ENCODE measurements at regions not wholly inside any gene's neighbourhood (a gene's known extent, or its start where the extent isn't known, plus 50 kb on each side); places are given as distances from the start of the nearest gene placed in this dataset.
"Not testable (repeated sequence)": the region's sequence is repeated elsewhere in the genome, so short reads cannot be mapped to it uniquely, and the experiment has no call there.

DNA sequence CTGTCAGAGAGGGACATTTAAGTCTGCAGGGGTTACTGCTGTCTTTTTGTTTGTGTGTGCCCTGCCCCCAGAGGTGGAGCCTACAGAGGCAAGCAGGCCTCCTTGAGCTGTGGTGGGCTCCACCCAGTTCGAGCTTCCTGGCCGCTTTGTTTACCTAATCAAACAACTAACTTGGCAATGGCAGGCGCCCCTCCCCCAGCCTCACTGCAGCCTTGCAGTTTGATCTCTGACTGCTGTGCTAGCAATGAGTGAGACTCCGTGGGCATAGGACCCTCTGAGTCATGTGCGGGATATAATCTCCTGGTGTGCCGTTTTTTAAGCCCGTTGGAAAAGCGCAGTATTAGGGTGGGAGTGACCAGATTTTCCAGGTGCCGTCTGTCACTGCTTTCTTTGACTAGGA, 216.8 kb upstream of the CDKN2B start:
- DNase-seq, result not testable (repeated sequence)

DNA sequence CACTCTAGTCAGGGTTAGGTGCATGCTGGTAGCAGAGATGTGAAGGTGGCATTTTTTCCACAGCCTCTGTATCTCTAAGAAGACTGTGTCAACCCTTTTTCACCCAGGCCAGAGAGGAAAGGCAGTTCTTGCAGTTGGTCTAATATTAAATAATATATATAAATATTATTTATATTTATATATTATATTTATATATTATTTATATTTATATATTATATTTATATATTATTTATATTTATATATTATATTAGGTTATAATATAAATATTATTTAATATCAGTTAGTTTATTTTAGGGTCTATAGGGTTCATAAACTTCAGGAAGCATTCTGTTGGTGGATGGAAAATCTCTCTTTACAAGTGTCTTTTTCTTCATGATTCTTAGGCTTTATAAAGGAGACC, 218.6 kb upstream of the DMRTA1 start:
- no peak for DNase-seq

DNA sequence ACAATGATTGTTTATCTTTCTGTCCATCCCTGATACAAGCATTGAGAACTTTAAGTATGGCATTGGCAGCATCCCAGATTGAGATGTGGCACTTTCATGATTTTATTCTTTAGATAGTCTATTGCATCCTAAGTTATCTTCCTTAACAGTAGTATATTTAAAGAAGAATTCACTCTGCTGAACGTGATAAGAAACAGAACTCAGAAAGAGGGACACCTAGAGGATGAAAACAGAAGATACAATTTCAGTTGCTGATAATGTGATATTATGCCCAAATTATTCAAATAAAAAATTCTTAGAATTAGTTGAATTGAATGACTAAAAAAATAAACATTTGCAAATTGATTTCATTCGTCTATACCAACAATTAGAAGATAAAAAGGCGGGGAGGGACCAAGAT, 218.1 kb upstream of the DMRTA1 start:
- DNase-seq, result no peak

DNA sequence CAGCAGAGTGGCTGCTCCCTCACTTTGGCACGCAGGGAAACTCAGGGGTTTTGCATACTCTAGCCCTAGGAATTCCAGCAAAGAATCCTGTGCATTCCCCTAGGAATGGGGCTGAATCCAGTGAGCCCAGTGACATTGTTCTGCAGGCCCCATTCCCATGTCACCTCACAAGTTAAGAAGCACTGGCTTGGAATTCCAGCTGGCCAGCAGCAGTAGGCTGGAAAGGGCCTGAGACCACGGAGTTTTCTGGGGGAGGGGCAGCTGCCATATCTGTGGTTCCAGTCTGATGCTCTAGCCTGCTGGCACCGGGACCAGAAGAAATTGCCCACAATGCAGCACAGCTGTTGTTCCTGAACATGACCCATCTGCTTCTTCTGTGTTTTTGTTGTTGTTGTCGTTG, 217.6 kb upstream of the DMRTA1 start:
- no peak for DNase-seq

DNA sequence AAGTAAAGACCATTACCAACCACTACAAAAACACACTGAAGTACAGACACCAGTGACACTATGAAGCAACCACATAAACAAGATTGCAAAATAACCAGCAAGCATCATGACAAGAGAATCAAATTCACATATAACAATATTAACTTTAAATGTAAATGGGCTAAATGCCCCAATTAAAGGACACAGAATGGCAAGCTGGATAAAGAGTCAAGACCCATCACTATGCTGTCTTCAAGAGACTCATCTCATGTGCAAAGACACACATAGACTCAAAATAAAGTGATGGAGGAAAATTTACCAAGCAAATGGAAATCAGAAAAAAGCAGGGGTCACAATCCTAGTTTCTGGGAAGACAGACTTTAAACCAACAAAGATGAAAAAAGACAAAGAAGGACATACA, 215.3 kb upstream of the DMRTA1 start:
- not testable (repeated sequence) for DNase-seq

DNA sequence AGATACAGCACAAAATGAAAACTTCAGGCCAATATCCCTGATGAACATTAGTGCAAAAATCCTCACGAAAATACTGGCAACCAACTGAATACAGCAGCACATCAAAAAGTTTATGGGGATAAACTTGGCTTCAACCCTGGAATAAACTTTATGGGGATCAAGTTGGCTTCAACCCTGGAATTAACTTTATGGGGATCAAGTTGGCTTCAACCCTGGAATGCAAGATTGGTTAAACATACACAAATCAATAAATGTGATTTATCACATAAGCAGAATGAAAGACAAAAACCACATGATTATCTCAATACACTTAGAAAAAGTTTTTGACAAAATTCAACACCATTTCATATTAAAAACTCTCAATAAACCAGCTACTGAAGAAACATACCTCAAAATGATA, 213.7 kb upstream of the DMRTA1 start:
- no peak for DNase-seq

DNA sequence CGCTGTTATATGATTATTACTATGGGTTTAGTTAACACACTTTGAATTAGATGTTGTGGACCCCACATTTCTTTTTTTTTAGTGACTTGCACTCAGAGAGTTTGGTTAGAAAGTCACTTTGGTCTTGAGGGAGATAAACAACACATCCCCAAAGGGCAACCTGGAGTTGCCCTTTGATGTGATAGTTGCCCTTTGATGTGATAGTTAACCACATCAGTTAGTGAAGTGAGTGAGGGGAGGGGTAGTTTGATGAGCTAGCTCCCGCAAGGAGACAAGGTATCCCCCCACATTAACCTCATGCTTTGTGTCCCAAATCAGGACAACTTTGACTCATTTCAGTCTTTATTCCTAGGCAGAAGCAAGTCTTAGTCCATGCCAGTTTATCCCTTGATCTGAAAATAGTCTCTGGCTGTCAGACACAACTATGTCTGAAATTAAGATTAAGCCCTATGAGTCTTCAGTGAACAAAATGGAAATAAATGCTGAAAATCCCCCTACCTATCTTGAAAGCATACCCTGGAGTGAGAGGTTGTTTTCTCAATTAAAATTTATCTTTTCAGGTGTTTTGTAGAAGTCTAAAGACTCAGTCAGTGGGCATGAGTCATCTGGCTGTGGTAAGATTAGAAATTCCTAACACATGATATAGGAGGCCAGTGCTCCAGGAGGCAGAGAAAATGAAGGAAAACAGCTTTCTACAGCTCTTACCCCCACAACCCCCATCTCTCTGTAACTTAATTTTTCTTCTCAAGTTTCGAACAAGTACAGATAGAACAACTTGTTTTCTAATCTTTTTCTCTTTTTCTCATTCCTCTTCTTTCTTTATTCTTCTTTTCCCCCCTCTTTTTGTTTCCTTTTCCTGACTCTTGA, 208.9 kb upstream of the DMRTA1 start:
- DNase-seq, result no peak

DNA sequence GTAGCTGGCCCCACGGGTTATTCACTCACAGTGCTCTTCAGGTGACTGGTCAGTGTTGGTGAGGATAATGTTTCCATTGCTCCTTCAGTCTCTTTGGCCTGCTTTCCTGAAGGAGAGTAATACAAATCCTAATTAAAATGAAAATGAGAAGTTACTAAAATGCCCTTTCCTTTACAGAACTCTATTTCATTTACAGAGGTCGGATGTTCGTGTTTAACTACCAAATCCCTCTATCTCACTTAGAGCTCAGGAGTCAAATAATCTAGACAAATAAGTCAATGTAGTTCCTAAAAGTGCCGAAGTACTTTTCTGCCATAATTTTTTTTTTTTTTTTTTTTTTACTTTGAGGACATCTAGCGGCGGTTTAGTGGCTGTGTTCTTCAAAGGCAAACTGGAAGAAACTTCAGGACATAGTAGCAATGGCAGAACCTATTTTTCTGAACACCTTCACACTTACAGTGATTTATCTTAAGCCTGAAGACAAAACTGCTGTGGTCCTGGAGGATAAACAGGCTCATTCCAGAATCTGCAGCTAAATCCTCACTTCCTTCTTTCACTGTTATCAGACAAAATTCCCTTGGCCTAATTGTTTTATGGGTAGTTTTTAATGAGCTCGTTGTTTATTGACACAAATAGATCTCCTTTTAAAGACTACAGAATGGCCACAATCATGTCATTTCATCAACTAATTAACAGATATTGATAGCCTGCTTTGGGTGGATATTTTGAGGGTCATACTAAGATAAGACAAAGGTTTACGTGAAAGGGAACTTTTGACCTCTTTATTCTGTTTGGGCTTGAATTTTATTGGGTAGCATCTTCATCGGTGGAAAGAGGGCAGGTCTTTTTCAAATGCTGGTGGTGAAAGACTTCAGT, 207.6 kb upstream of the DMRTA1 start:
- peak; percentile 2 for DNase-seq

DNA sequence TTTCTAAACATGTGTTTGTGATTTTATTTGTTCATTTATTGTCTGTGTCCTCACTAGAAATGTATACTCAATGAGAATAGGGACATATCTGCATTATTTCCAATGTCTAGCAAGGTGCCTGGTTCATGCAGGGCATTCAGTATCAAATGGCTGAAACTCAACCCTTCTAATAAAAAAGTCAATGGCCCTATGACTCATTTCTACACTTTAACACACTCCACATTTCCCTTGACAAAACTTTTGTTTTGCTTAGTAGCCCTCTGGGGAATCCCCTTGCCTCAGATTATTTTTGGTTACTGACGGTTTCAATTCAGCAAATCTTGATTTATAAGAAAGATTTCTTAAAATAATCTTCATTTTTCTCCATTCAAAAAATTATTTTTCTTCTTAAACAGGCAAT, 206.0 kb upstream of the DMRTA1 start:
- no peak for DNase-seq

DNA sequence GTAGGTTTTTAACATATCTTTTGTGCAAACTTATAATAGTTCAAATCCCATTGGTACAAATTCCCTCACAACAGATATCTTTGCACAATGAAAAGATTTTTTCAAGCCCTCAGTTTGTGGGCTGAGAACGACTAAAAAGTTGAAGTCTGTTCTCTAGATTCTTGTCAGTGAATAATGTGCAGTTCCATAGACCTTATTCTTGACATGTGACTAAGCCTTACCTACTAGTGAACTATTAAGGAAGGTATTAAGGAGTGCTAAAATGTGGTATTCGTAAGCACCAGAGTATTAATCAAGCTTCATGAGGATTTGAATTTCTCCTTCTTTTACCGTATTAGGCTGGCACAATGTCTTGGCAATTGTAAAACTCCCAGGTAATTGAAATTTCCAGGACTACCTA, 205.6 kb upstream of the DMRTA1 start:
- no peak for DNase-seq

DNA sequence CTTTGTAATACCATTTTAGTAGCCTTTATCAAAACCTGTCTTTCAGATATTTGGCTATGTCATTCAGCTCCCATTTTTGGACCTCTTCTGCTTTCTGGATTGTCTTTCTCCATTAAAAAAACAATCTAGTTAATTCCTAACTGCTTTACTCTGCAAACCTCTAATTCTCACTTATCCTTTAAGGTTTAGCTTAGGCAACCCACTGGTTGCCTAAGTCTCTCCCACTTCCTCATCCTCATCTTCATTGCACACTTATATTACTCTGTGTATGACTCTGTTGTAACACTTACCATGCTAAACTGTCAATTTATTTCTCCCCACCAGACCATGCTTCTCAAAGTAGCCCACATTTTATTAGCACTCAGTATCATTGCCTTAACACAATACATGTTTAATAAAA, 205.0 kb upstream of the DMRTA1 start:
- no peak for DNase-seq

DNA sequence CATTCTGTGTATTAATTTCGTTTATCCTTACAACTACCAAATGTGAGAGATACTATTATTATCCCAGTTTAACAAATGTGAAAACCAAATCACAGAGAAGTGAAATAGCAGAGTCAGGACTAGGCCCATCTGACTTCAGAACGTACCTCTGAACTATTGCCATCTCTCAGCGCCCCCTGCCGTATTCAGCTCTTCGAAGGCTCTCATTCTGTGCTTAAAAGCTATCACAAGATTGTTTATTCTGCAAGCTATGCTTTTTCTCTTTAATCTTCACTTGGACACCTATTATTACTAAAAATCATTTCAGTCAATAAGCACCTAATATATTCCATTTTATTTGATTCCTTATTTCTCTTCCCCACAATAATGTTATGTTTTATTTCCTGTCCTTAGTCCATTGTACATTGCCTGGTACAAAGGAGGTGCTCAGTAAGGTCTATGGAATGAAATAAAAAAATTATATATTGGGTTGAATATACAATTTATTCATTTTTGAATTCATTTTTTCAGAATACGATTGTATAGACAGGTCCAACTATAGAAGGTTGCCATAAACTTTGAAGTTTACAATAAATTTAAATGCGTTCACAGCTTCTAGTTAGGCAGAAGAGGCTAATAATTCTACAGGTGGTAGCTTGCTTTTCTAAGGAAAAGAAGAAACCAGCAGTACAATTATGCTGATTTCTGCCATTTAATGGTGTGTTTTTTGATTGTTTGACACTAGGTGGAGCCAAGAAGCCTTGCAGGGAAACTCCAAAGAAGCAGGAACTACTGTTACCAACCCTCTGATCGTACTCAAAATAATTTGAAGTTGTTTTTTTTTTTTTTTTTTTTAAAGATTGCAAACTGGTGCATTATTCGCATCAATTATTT, 202.2 kb upstream of the DMRTA1 start:
- DNase-seq, result peak; percentile 27

DNA sequence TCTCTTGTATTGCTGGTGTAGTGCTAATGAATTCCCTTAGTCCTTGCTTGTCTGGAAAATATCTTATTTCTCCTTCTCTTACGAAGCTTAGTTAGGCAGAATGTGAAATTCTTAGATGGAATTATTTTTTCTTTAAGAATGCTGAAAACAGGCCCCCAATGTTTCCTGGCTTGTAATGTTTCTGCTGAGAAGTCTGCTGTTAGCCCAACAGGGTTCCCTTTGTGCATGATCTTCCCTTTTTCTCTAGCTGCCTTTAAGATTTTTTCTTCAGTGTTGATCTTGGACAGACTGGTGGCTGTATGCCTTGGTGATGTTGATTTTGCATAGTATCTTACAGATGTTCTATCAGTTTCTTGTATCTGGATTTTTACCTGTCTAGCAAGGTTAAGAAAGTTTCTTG, 191.3 kb upstream of the DMRTA1 start:
- DNase-seq, result no peak

DNA sequence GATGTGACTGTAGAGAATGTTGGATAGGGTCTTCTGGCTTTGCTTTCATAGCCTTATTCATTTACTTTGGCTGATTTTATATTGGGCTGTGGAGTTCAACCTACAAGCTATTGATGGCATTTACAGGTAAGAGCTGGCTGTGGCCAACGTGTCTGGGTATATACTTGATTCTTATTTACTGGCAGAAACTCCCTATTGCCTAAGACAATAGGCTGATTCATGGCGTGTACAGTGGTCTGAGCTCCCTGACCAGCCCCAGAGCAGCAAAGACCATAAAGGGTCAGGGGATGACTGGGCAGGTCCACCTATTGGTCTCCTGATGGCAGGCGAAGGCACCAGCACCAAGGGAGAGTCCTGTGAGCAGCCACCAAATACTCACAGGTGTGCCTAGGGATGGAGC, 190.2 kb upstream of the DMRTA1 start:
- no peak for DNase-seq

DNA sequence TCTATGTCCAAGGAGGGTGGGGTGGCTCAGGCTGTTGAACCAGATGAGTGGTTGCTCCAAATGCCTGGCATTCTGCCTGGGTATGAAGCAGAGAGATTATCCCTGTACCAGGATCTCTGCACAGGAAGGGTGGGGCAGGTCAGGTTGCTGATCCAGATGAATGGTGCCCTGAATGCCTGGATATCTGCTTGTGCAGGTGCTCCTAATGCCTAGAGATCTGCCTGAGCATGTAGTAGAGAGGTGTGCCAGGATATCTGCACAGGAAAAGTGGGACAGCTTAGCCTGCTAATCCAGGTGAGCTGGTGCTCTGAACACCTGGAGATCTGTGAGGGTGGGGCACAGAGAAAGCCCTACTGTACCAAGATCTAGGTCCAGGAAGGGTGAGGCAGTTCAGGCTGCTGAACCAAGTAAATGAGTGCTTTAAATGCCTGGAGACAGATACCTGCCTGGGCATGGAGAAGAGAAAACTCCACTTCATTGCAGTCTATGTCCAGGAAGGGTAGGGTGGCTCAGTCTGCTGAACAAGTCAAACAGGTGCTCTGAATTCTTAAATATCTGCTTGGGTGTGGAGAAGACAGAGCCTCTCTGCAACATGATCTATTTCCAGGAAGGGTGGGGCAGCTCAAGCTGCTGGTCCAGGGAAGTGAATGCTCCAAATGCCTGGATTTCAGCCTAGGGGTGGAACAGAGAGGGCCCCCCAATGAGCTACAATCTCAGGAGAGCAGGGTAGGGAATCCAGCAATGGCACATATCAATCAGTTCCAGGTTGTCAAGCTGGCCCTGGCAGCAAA, 189.4 kb upstream of the DMRTA1 start:
- DNase-seq, result no peak

DNA sequence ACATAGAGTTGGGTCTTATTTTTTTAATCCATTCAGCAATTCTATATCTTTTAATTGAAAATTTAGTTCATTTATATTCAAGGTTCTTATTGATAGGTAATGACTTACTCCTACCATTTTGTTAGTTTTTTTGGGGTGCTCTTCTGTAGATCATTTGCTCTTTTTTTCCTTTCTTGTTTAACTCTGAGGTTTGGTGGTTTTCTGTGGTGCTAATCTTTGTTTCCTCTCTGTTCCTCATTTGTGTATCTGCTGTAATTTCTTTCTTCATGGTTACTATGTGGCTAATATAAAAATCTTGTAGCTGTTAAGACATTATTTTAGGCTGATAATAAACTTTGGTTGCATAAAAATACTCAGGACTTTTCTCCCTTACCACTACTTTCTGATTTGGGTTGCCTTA, 181.6 kb upstream of the DMRTA1 start:
- no peak for DNase-seq

DNA sequence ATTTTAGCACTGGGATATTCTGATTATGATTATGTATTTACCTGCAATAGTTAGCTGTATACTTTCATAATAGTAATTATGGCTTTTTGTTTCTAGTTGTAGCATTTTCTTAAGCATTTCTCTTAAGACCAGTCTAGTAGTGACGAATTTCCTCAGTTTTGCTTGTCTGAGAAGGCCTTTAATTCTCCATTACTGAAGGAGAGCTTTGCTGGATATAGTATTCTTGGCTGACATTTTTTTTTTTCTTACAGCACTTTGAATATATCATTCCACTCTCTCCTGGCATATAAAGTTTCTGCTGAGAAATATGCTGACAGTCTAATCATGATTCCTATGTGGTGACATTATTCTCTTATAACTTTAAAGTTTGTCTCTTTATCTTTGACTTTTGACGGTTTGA, 181.1 kb upstream of the DMRTA1 start:
- DNase-seq, result no peak

DNA sequence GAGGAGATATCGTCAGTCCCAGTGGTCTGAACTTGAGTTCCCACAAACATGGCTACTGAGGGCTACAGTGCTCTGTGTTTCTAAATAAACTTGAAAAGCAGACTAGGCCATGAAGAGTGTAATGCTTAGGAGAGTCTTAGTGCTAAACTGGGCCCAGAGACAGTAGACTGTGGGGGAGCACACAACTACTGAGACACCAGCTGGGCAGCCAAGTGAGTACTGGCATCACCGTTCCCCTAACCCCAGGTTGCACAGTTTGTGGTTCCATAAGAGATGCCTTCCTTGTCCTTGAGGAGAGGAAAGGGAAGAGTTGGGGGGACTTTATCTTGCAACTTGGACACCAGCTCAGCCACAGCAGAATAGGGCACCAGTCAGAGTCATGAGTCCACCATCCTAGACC, 172.1 kb upstream of the DMRTA1 start:
- no peak for DNase-seq

DNA sequence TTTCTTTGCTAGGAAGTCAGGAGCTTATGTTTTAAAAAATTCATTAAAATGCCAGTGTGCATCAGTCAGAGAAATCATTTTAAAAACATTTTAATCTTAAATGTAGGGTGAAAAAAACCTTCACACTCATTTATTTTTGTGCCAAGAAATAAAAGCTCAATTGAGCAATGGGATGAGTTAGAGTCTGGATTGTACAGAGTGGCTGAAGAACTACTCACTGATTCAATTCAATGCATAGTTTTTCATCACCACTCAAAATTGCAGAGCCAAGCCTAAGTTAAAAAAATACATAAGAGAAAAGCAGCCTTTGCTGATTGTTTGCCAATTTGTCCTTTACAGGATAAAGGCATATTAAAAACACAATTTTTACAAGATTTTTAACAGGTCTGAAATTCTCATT, 168.2 kb upstream of the DMRTA1 start:
- DNase-seq, result no peak

DNA sequence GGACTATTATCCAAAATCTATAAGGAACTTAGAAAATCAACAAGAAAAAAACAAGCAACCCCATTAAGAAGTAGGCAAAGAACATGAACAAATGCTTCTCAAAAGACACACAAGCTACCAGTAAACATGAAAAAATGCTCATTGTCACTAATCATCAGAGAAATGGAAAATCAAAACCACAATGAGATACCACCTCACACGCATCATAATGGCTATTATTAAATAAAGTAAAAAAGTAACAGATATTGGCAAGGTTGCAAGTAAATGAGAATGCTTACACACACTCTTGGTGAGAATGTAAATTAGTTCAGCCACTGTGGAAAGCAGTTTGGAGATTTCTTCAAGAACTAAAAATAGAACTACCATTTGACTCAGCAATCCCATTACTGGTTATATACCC, 167.0 kb upstream of the DMRTA1 start:
- DNase-seq, result no peak

DNA sequence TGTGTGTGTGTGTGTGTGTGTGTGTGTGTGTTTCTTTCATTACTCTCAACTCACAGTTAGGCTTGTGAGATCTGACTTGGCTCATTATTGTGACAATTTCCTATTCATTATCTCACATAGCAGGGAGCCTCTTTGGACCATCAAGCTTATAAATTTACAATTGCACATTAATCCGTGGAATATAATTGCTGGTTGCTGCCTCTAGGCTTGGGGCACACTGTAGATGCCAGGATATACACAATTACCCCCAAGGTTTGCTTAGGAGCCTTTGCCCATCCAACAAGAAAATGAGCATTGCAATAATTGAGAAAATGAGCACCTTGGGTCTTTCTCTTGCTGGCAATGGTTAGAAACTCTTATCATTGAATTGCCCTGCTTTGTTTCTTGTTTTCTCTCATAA, 161.6 kb upstream of the DMRTA1 start:
- peak; percentile 67 for DNase-seq

DNA sequence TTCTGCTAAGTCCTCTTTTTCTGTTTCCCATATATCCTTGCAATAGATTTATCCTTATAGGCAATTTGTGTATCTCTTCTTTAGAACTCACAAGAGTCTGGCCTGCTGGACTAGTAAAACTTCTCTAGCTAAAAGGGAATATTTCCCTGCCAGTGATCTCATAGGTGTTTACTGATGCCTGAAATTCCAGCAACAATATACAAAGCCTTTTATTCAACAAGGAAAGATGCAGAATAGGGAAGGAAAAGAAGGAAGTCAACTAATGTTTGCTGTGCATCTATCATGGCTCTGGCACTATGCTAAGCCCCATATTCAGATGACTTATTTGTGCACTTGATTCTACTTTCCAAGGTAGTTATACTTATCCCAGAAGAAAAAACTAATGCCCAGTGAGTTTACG, 160.0 kb upstream of the DMRTA1 start:
- DNase-seq, result no peak
